EH (cell line): ENCODE measurements at regions not wholly inside any gene's neighbourhood (a gene's known extent, or its start where the extent isn't known, plus 50 kb on each side); places are given as distances from the start of the nearest gene placed in this dataset.
"Not testable (repeated sequence)": the region's sequence is repeated elsewhere in the genome, so short reads cannot be mapped to it uniquely, and the experiment has no call there.

Experiments
- DNase-seq: peaks from one replicate; pipeline ENCODE4 v3.0.0-alpha.2; 2015; ENCODE audit warnings: low read depth

DNA sequence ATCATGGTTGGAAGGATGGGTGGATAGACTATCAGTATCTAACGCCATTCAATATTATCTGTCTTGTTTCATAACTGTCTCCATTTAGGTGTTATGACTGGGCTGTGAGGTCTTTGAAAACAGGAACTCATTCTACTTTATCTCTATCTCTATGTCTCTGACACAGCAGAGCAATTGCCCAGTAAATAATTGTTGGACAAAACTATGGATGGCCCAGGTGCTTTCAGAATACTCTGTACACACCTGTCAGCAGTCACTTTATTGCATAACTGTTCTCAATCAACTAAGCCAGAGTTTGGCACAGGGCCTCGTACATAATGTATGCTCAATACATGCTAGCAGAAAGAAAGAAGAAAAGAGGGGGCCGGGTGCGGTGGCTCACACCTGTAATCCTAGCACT lies 210.3 kb downstream of the OPA1 start:
- DNase-seq: no peak

- DNase-seq: peak; percentile 47
These were observed 212.4 kb downstream of the OPA1 start for GRCh38 chr3:193805448-193805847.

GRCh38 chr3:193808317-193808716 lies 215.3 kb downstream of the OPA1 start:
- DNase-seq: no peak

- no peak for DNase-seq
These were observed 216.1 kb downstream of the OPA1 start for GRCh38 chr3:193809106-193809505.

- no peak for DNase-seq
These were observed 219.2 kb downstream of the OPA1 start for GRCh38 chr3:193812078-193812725.

- DNase-seq: no peak
These were observed 219.9 kb downstream of the OPA1 start for GRCh38 chr3:193812791-193813500.

DNA sequence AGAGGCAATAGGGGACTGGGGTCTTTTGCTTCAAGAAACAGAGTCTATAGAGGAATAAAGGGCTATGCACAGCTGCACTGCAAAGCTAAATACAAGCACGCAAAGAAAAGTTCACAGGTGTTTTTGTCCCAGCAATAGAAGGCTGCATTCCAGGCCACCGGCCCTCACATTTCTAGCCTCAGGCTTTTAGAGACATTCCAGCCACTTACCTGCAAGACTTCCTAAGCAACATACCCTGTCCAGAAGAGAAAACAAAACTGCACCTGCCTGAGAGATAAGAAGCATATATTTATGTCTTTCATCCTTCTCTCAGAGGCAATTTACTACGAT lies 220.5 kb downstream of the OPA1 start:
- DNase-seq: no peak

DNA sequence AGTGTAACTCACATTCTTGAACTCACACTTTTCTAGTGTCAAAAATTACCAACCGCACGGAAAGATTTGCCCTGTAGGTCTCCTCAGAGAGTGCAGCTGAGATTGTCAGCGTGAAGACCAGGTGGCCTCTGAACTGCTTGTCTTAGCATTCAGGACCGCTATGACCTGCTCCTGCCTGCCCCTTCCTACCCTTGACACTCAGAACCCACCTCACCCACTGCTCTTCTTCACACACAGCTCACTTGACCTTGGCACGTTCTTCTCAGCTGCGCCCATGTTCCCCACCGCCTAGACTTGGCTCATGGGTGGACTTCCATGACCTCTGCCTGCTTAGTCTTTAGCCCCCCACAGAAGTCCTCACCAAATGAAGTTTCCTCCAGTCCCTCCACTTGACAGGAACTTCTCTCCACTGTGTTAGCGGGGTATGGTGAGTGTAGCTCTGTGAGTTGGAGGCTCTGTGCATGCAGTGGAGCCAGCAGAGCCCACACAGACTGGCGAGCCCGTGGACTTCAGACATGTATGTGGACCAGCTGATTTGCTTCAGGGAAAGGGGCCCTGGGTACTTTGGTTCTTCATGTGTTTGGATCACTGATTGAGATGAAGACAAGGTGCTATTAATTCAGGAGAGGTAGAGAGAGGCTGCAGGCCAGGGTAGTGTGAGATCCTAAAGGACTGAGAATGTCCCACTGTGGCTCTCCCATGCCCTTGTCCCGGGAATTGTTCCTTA lies 221.3 kb downstream of the OPA1 start:
- DNase-seq: no peak

DNA sequence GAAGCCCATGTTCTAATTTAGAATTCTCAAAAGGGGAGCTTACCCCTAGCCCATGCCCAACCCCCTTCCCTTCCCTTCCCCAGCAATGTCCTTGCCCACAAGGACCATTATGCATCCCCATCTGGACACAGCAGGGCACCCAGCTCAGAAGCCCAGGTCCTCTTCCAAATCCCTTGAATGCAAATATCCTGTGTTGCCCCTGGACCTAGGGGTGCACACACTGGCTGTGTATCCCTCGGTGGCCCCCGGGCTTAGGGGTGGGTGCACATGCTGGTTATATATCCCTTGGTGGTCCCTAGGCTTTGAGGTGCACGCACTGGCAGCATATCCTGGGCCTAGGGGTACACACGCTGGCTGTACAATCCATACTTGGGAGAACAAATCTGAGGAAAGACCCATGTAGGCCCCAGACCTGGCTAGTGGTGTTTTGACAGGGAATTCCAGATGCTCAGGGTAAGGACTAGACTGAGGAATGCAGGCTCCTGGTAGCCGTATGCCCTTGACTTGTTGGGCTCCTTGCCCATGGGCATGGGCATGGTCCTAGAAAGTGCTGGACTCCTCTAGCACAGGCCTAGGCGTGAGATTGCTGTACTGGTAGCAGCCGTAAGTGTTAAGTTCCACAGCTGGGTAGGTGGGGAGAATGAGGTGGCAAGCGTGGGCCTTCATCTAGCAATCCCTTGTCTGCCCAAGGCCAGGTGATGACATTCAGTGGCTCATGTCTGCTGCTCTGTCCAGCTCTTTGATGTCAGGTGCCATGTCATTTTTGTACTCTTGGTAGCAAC lies 222.4 kb downstream of the OPA1 start:
- DNase-seq: no peak

GRCh38 chr3:193816028-193816395 lies 223.0 kb downstream of the OPA1 start:
- no peak for DNase-seq

GRCh38 chr3:193816656-193817311 lies 223.8 kb downstream of the OPA1 start:
- peak; percentile 6 for DNase-seq

DNA sequence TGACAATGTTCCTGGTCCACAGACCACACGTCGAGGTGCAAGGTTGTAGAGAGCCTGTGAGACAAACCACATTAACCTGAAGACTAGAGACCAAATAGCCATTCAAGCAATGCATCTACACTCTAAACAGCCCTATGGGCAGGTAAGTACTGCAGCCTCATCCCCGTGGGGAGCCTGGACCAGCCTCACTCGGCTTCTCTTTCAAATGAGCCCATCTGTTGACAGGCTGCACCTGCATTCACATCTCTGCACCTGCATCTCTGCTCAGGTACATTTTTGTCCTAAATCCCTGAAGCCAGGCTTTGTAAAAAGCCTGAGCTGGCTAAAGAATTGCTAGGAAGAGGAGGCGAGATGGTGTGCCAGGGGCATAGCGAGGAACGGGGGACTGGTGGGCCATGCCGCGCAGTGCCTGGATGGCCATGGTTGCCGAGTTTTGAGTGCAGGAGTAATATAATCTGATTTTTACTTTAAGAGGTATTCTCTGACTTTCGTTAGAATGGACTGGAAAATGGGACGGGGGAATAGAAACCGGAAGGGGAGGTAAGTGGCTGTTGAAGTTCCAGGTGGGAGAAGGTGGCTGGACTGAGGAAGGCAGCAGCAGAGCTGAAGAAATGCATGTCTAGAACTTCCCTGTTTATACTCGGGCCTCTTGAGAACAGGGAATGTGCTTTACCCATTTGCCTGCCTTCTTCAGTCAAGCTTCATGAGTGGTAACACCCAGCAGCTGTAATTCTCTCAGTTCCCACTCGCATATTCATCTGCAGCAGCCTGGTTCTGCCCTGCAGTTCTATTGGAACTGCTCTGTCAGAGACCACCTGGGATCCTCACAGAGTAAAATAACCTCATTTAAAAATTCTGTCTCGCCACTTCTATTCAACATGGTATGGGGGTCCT lies 226.4 kb downstream of the OPA1 start:
- no peak for DNase-seq

DNA sequence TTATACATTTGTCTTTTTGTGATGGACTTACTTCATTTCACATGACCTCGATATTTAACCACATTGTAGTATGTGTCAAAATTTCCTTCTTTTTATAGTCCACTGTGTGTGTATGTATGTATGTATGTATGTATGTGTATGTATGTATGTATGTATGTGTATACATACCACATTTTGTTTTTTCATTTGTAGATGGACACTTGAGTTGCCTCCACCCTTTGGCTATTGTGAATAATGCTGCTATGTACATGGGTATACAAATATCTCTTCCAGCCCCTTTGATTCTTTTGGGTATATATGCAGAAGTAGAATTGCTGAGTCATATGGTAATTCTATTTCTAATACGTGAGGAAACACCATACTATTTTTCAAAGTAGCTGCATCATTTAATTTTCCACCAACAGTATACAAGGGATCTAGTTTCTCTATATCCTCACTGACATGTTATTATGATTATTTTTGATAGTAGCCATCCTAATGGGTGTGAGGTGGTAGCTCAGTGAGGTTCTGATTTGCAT lies 228.2 kb downstream of the OPA1 start:
- no peak for DNase-seq

DNA sequence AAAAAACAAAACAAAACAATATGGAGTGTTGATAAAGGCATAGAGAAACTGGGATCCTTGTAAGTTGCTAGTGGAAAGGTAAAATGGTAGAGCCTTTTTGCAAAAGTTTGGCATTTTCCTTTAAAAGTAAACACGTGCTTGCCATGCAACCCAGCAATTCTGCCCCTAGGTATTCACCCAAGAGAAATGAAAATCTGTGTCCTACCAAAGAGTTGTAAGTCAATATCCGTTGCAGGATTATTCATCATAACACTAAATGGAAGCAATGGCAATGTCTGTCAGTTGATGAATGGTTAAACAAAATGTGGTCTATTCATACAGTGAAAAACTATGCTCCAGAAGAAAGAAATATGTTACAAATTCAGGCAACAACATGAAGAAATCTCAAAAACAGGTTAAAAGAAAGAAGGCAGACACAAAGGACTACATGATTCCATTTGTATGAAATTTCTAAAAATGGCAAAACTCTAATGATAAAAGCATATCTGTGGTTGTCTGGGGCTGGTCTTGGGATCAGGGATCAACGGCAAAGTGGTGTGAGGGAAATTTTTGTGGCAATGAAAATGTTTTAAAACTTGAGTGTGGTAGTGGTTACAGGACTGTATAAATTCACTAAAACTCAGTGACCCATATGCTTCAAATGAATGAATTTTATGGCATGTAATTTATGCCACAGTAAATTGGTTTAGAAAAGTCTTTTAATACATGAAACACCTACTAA lies 229.6 kb downstream of the OPA1 start:
- peak; percentile 33 for DNase-seq

DNA sequence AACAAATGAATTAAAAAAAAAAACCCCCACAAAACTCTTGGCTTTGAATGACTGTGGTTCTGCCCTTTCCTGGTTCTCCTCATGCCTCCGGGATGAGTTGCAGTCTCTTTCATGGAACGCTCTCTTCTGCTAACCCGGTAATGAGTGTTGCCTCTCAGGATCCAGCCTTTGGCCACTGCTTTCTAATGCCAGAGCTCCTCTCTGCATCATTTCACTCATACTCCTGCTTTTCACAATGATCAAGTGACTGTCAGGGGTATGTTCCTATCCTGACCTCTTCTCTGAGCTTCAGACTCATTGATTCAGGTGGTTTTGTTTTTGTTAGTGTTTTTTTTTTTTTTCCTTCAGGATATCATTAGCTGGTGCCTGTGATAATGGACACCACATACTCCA lies 230.2 kb downstream of the OPA1 start:
- not testable (repeated sequence) for DNase-seq

DNA sequence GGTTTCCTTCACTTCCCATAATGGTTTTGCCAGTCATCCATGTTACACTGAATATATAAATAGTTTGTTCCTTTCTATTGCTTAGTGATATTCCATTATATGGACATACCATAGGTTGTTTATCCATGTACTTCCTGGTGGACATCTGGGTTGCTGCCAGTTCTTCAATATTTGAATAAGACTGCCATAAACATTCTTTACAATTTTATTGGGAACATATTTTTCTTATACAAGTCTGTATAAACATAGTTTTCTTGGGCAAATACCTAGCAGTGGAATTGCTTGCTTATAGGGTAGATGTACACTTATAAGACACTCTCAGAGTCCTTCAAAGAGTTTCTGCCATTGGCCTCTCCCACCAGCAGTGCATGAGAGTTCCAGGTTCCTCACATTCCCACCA lies 231.4 kb downstream of the OPA1 start:
- DNase-seq: no peak

DNA sequence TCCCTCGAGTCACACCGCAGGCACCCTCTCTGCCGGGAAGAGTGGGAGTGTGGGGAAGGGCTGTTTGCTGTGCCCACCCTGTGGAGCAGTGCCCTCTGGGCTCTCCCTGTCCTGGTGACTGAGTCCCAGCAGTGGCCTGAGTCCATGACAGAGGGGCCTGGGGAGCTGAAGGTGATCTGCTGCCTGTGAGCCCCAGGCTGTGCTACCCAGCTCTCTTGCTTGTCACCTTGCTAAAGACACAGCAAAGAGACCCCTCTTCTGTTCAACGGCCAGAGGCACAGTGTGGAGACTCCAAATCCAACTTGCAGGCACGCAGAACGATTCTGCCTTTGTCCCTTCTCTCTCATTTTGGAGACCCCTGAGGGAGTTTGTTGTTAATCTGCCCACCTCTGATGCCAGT lies 232.6 kb downstream of the OPA1 start:
- no peak for DNase-seq

DNA sequence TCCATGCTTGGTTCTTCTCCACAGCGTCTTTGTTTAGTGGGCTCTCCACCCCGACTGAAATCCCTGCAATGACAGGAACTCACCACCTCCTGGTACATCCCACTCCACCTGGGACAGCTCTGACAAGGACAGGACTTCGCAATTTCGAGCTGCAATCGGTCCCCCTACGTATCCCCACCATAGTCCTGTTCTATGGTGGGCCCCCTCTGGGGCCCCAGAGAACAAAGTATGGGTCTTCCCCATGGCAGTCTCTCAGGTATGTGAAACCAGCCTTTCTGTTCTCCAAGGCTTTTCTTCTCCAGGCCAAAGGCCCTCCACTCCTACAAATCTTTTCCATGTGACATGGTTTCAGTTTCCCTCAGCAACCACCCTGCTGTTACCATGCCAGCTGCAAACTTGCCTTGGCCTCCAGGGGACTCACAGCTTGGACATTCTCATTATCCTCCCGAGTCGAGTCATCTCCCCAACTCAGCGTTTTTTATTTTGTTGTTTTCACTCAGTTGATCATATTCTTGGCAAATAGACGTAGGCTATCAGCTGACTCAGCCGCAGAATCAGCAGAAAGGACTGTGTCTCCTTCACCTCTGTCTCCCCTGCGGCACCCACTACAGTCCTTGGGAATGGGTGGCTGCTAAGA lies 233.3 kb downstream of the OPA1 start:
- peak; percentile 44 for DNase-seq

DNA sequence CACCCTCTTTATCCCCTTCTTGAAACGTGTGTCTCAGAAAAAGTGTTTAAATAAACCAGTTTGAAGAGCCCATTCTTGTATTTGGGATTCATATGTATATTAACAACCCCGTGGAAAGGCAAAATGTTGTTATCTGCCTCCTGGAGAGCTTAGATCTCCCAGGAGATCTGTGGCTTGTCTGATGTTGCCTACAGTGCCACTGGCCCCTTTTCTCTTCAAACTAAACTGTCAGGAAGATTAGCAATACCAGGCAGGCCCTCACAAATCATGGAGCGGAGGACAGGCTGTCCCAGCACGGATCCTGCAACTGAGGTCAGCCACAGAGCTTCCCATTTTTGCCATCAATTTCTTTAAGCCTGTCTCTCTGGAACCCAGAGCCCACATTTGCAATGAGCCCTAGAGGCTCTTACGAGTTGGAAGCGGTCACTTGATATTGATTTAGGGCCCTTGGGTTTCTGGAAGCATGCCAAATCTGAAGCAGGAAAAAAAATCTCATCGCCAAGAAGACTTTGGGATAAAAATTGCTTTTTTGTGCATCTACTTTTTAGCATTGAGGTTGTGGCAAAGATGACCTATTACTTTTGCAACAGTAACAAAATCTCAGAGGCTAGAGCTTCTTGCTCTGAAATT lies 234.1 kb downstream of the OPA1 start:
- no peak for DNase-seq
